Mucosa of descending colon (tissue), 3 donors: ENCODE measurements at regions not wholly inside any gene's neighbourhood (a gene's known extent, or its start where the extent isn't known, plus 50 kb on each side); places are given as distances from the start of the nearest gene placed in this dataset.
"Not testable (repeated sequence)": the region's sequence is repeated elsewhere in the genome, so short reads cannot be mapped to it uniquely, and the experiment has no call there.

Experiments used
- ATAC-seq: fragments of 200-7000 bp; cut with Tn5 transposase; one replicate; pipeline ENCODE4 v1.9.1; 2020; ENCODE audit warnings: mild to moderate bottlenecking, moderate library complexity
- DNase-seq, 3 donors: peaks; one replicate each; pipeline ENCODE4 v3.0.0-alpha.2; 2020
- H3K36me3 ChIP-seq: fragments of 200-600 bp; one replicate; pipeline ENCODE4 v1.8.0; 2021; ENCODE audit warnings: low read depth, mild to moderate bottlenecking
- H3K4me1 ChIP-seq: fragments of 200-600 bp; one replicate; pipeline ENCODE4 v1.8.0; 2021; ENCODE audit warnings: low read depth, mild to moderate bottlenecking
- H3K4me3 ChIP-seq: fragments of 200-600 bp; one replicate; pipeline ENCODE4 v1.8.0; 2021; ENCODE audit warnings: mild to moderate bottlenecking
- H3K9me3 ChIP-seq: fragments of 200-600 bp; one replicate; pipeline ENCODE4 v1.8.0; 2021; ENCODE audit warnings: mild to moderate bottlenecking
- intact Hi-C, 2 donors: fragments of 100-400 bp; cut with DNase I in 1 of 2; cut with micrococcal nuclease in 1 of 2; formaldehyde crosslinking; loops; one replicate each; pipeline versions ENCODE4 v1.11.0 to v1.11.1; 2022; cut with DNase I, micrococcal nuclease
- TF ChIP-seq, protein P1 (sequence below): fragments of 200-600 bp; IDR thresholded peaks from one replicate; pipeline ENCODE4 v1.8.0; 2022; ENCODE audit warnings: antibody characterized with exemption, mild to moderate bottlenecking
- donor health status: DM: no; HTN: no; CAD: no; lungs with moderate emphysema.
- donor health status: DM: no; HTN: no; CAD: no.
- donor health status: DM: no; HTN: yes; CAD: no.

- intact Hi-C loops: no loop called here
- no peaks in the 10 kb centered on the region for H3K36me3 ChIP-seq
- H3K4me3 ChIP-seq: no peak overlapping the region
- DNase-seq: no peak
- H3K9me3 ChIP-seq: no peaks in the 10 kb centered on the region
- TF ChIP-seq, protein P1, sequence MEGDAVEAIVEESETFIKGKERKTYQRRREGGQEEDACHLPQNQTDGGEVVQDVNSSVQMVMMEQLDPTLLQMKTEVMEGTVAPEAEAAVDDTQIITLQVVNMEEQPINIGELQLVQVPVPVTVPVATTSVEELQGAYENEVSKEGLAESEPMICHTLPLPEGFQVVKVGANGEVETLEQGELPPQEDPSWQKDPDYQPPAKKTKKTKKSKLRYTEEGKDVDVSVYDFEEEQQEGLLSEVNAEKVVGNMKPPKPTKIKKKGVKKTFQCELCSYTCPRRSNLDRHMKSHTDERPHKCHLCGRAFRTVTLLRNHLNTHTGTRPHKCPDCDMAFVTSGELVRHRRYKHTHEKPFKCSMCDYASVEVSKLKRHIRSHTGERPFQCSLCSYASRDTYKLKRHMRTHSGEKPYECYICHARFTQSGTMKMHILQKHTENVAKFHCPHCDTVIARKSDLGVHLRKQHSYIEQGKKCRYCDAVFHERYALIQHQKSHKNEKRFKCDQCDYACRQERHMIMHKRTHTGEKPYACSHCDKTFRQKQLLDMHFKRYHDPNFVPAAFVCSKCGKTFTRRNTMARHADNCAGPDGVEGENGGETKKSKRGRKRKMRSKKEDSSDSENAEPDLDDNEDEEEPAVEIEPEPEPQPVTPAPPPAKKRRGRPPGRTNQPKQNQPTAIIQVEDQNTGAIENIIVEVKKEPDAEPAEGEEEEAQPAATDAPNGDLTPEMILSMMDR: no peak
- no peaks in the 10 kb centered on the region for H3K4me1 ChIP-seq
- no peak for ATAC-seq
Measured at GRCh38 chr17:72189768-72190593, 69.2 kb downstream of the SOX9 start.

GRCh38 chr17:72191356-72191755 is 70.5 kb downstream of the SOX9 start:
- TF ChIP-seq, protein P1: no peak
- Histone ChIP-seq H3K4me1 (no peaks in the 10 kb centered on the region), H3K9me3 (no peaks in the 10 kb centered on the region), H3K4me3 (no peak overlapping the region), H3K36me3 (no peaks in the 10 kb centered on the region)
- no peak for ATAC-seq
- intact Hi-C loops: no loop called here
- no peak for DNase-seq

DNA sequence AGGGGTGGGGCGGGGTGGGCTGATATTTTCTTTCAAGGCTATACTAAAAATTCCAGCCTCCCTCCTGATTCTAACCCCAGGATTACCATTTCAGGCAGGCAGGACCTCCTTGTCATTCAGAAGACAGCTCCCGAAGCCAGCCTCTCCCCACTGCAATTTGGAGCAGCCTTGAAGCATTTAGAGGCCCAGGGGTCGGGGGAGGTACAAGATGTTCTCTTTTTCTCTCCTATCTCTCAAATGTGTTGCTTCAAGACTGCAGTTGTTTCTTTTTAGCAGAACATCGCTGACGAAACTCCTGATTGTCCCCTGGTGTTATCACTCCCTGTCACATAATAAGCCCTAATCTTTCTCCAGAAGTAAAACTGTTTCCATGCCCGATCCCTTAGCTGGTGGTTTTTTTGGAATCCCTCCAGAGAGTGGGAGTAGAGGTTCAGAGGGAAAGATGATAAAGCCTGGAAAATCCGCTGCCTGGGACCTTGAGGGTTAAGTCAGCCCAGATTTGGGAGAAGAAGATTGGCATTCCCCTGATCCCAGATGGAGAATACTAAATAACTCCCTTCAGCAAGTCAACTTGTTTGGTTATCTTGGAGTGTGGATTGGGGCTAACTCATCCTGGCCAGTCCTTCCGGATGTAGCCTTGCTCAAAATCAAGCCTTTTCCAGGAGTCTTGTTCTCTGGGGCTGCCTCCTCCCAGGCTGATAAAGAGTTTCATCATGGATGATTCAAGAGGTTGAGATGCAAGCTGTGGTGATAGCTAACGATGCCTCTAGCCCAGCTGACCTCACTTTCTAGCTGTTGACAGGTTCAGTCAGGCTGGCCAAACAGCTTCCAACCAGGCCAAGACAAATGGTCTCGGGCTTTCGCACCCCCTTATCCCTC is 71.3 kb downstream of the SOX9 start:
- Histone ChIP-seq H3K9me3 (no peaks in the 10 kb centered on the region), H3K4me3 (no peak overlapping the region), H3K36me3 (no peaks in the 10 kb centered on the region), H3K4me1 (no peaks in the 10 kb centered on the region)
- intact Hi-C loops: no loop called here
- no peak for DNase-seq
- ATAC-seq: no peak
- TF ChIP-seq, protein P1: no peak

DNA sequence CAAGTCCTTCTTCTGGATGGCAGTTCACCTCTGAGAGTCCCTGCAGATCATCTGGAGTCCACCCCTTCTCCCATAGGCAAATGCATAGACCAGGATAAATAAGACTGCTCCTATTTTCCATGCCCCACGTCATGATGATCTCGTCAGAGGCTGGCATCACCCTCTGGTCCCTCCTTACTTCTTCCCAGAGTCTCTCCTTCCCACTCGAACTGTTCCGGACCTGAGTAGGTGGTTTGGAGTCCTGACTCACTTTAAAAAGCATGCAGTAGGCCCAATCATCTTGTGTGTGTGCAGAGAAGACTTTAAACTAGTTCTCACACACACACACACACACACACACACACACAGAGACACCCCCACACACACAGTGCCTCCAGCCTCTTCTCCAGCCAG is 72.0 kb downstream of the SOX9 start:
- H3K4me1 ChIP-seq: no peaks in the 10 kb centered on the region
- no peak overlapping the region for H3K4me3 ChIP-seq
- TF ChIP-seq, protein P1: no peak
- intact Hi-C loops: no loop called here
- H3K36me3 ChIP-seq: no peaks in the 10 kb centered on the region
- ATAC-seq (no peak), DNase-seq (no peak)
- no peaks in the 10 kb centered on the region for H3K9me3 ChIP-seq

DNA sequence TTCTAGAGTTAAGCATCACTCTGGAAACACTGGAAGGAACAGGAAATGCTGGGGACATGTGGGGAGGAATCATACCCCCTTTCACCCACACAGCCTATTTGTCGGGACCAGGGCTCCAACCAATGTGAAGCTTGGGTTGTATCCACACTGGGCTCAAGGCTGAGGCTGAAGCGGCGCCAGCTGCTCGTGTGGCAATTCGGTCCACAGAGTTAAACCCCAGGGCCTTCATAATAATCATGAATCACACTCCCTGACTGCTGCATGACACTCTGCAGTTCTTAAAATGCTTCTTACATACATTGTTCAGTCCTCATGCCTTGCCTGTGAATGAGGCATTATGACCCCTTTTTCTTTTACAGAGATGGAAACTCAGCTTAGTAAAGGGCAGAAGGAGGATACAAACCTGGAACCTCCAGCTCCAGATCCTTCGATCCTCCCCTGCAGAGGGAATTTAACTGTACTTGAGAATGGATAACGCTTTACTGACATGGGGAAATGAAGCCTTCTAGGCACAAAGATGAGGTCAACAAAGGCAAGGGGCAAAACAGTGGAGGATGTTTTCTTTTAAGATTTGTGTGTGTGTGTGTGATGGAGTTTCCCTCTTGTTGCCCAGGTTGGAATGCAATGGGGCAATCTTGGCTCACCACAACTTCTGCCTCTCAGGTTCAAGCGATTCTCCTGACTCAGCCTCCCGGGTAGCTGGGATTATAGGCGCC is 72.7 kb downstream of the SOX9 start:
- no peak overlapping the region for H3K4me3 ChIP-seq
- DNase-seq (no peak), ATAC-seq (no peak)
- H3K9me3 ChIP-seq: no peaks in the 10 kb centered on the region
- TF ChIP-seq, protein P1: no peak
- H3K36me3 ChIP-seq: no peaks in the 10 kb centered on the region
- H3K4me1 ChIP-seq: no peaks in the 10 kb centered on the region
- intact Hi-C loops: no loop called here

DNA sequence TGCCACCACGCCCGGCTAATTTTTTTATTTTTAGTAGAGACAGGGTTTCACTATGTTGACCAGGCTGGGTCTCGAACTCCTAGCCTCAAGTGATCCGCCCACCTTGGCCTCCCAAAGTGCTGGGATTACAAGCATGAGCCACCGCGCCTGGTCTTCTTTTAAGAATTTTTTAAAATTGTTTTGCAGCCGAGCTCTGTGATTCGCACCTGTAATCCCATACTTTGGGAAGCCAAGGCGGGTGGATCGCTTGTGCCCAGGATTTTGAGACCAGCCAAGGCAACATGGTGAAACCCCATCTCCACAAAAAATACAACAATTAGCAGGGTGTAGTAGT is 73.3 kb downstream of the SOX9 start:
- ATAC-seq, intact Hi-C loops, DNase-seq, H3K9me3 ChIP-seq, H3K4me1 ChIP-seq, H3K36me3 ChIP-seq, H3K4me3 ChIP-seq: not testable (repeated sequence)
